Frontal cortex (tissue), 3 donors: ENCODE measurements at regions not wholly inside any gene's neighbourhood (a gene's known extent, or its start where the extent isn't known, plus 50 kb on each side); places are given as distances from the start of the nearest gene placed in this dataset.
A peak's percentile ranks its signal among the peaks of the same experiment; 100 is the strongest.
"Not testable (repeated sequence)": the region's sequence is repeated elsewhere in the genome, so short reads cannot be mapped to it uniquely, and the experiment has no call there.

Source experiments
- DNase-seq, 2 donors: peaks; one replicate each; pipeline ENCODE4 v3.0.0; 2012; ENCODE audit warnings: low spot score in 2 of 2
- FAIRE-seq: peaks from 2 replicates; lab custom pipeline; 2012; peaks lifted over from hg19 to GRCh38; lab: Jason Lieb, UNC
- donor health status: control.
- donor health status: control.
- donor health status: control.

GRCh38 chr11:100409267-100409666 is 277.8 kb upstream of the ARHGAP42 start:
- not testable (repeated sequence) for FAIRE-seq, DNase-seq

DNA sequence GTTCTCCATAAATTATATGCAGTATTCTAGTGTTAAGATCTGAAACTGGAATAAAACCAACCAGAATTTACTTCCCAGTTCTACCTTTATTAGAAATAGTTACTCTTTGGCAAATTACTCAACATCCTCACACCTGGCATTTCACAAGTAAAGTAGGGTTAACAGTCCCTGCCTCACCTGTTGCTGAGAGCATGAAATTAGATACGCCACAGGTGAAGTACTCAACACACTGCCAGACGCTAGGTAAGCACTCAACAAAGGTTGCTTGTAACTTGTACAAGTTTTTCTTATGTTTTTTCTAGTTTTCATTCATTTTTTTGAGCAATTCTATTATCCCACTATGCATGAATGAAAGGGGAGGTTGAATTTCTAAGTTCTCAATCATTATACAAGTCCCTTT is 267.6 kb upstream of the ARHGAP42 start:
- FAIRE-seq, result no peak
- DNase-seq, result no peak

- no peak for FAIRE-seq
- no peak for DNase-seq
Measured at GRCh38 chr11:100434821-100435641, 252.1 kb upstream of the ARHGAP42 start.

DNA sequence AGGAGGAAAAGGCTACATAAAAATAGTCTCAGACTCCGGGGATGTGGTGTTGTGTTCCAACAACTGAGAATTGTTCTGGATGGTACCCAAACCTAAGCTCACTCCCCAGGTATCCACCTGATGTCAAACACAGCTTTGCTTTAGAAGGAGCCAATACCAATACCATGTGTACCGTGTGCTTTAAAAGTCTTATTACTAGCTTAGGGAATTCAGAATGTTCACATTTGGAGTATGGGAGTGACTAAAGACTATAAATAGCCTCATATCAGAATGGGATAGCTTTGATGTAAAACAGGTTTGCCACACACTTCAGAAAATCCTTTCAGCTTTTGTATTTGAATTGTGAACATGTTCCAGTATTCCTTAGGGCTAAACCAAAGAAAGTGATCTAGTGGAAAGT is 248.7 kb upstream of the ARHGAP42 start:
- no peak for DNase-seq
- no peak for FAIRE-seq

GRCh38 chr11:100441086-100441485 is 246.0 kb upstream of the ARHGAP42 start:
- no peak for FAIRE-seq

DNA sequence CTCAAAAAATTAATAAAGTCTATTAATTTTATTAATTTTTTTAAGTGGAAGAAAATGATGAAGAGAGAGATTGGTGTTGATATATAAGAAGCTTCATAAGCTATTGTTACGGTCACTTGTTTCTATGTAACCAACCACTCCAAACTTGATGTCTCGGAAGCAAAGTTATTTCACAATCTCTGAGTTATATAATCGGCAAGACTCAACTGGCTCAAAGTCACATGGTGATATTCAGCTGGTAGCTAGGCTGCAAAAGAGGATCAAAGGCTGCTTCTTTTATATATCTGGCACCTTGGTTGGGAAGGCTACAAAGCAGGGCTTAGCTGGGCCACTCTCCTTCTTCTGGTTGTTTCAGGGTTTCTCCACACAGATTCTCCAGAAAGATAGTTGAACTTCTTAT is 245.1 kb upstream of the ARHGAP42 start:
- DNase-seq (no peak), FAIRE-seq (no peak)

More at GRCh38 chr11:100441086-100441485, 246.0 kb upstream of the ARHGAP42 start:
- no peak for DNase-seq

- DNase-seq (peak in 1 of 2 donors; percentile 28), FAIRE-seq (no peak)
Measured at GRCh38 chr11:100445231-100445735, 241.8 kb upstream of the ARHGAP42 start.

DNA sequence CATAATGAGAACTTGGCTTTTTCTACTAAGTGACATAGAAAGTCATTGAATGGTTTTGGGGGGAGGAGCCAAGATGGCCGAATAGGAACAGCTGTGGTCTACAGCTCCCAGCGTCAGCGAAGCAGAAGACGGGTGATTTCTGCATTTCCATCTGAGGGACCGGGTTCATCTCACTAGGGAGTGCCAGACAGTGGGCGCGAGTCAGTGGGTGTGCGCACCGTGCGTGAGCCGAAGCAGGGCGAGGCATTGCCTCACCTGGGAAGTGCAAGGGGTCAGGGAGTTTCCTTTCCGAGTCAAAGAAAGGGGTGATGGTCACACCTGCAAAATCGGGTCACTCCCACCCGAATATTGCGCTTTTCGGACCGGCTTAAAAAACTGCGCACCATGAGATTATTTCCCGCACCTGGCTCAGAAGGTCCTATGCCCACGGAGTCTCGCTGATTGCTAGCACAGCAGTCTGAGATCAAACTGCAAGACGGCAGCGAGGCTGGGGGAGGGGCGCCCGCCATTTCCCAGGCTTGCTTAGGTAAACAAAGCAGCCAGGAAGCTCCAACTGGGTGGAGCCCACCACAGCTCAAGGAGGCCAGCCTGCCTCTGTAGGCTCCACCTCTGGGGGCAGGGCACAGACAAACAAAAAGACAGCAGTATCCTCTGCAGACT is 235.2 kb upstream of the ARHGAP42 start:
- FAIRE-seq, DNase-seq: not testable (repeated sequence)

- FAIRE-seq (no peak), DNase-seq (no peak)
Measured at GRCh38 chr11:100459811-100460210, 227.3 kb upstream of the ARHGAP42 start.

DNA sequence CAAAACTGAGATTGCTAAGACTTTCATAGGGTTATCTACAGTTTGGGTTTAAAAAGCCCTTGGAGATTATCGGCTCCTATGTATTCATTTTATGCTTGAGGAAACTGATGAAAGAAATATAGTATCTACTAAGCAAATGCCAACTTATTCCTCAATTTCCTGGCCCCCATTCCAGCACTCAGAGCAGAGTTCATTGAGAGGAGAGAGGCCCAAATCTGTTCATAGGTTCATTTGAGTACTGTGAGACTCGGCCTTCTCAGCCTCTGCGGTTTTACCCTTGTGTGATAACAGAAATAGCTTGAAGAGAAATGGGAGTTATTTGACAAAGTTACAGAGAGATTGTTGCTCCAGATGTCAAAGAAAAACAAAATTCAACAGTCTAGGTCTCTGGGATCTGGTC is 226.7 kb upstream of the ARHGAP42 start:
- FAIRE-seq (no peak), DNase-seq (no peak)

DNA sequence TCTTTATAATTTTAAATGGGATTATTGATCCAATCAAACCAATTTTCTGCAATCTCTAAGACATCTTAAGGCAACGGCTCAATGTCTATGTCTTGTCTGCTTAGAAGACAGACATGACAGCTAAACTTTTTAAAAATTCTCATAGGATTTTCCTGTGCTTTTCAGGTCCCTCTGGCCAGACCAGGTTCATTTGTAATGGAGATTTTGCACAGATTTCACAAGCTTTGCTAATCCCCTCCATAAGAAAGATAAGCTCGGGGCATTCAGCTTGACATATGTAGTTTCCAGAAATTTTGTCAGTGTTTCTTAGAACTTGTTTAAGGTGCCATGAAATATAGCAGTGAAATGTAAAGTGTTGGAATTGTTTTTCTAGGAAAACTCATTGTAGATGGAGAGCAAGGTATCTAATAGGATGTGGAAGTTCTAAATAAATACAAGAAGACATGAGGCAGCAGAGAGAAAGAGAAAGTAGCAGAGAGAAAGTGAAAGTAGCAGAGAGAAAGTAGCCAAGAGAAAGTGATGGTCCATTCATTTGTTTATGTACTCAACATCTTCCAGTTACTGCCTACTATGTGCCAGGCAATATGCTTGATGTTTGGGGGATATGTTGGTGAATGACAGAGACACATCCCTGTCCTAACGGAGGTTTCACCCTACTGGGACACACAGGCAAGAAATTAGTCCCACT is 219.1 kb upstream of the ARHGAP42 start:
- no peak for FAIRE-seq

DNA sequence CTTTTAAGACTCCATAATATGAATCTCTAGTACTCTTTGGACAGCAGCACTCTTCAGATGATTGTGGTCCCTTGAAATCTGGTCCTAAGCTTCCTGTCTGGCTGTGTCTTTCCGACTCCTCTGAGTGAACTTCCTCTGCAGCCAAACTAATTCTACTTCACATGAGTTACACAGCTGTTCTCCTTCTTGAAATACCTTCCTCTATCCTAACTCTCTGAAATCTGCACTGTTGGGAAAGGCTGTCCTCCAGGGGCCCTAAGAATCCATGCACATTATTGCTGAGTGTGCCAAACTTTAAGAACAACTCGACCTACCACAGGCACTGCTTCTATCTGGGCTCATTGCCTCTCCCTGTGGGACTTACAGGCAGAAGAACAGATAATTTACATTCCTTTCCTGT is 217.3 kb upstream of the ARHGAP42 start:
- DNase-seq (no peak), FAIRE-seq (no peak)

More for the DNA sequence above, 219.1 kb upstream of the ARHGAP42 start:
- no peak for DNase-seq

- no peak for DNase-seq
- no peak for FAIRE-seq
Measured at GRCh38 chr11:100472727-100473389, 214.2 kb upstream of the ARHGAP42 start.

DNA sequence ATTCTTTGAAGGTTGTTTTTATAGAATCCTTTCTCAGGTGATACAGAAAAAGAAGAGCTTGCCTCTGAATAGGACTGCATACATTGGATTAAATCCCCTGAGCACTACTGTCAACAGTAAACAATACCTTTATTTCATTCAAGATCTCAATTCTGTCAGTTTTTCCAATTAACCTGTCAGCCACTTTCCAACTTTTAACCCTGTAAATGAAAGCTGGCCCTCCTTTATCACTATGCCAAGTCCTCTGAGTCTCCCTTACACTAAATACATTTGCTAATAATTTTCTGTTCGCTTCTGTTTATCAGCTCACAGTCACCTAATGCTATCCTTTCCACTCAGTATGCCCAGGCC is 213.7 kb upstream of the ARHGAP42 start:
- FAIRE-seq (no peak), DNase-seq (no peak)

DNA sequence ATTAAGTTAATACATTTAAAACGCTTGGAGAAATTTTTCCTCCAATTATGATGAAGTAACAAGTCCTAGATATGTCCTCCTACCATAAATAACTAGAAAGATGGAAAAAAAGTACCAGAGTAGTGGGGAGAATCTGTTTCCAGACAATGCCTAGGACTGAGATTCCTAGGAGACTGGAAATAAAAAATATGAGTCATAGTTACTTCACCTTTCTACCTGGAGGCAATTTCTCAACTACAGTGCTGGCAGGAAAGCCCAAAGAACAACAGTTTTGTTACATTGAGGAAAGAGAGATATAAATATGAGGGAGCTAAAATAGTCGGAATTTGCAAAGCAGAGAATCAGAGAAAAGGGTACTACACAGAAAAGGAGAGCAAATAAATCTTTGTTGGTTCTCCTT is 202.1 kb upstream of the ARHGAP42 start:
- FAIRE-seq (no peak), DNase-seq (no peak)

- FAIRE-seq (no peak), DNase-seq (no peak)
Measured at GRCh38 chr11:100498780-100499179, 188.3 kb upstream of the ARHGAP42 start.

DNA sequence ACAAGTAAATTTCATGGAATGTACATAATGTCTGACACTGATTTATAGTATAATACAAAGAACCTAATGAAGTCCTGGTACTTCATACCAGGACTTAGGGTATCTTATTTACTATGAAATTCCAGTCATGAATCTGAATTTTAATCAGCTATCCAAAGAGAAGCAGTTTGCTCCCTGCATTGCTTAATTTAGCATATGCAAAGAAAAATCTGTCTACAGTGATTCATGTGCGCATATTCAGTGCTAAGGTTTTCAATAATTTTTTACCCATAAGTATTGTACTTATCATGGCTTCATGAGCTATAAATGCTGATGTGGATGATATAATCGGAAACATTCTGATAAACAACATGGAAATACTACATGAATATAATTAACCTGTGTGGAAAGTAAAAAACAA is 185.6 kb upstream of the ARHGAP42 start:
- no peak for FAIRE-seq
- DNase-seq, result no peak

- DNase-seq (no peak), FAIRE-seq (no peak)
Measured at GRCh38 chr11:100512475-100512874, 174.6 kb upstream of the ARHGAP42 start.

DNA sequence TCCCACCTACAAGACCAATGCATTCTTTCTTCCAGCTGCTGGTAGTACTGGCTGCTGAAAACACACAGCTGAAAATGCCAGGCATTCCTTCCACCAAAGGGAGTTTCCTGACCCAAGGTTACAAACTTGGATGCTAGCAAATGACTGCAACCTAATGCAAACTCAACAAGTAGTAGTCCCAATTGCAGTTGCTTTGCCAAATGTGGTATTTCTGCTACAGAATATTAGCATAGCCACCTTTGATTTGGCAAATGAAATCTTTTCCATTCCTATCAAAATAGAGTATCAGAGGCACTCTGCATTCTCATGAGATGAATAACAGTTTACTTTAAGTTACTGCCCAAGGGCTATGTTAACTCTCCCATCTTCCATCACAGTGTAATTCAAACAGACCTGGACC is 172.0 kb upstream of the ARHGAP42 start:
- DNase-seq (no peak), FAIRE-seq (no peak)

DNA sequence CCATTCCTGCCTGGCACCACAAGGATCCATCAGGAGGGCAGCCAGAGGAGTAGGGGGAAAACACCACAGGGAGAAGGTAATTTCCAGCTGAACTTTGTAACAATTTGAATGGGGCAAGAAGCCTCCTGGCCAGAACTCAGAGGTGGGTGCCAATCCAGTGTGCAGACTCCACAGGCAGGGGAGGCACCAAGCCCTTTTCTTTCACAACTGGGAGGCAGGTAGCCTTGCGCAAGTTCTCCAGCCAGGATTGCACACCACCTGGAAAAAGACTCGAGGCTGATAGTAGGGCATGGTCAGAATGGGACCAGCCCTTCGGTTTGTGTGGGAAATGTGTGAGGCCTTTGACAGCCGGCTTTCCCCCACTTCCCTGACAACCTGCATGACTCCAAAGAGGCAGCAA is 161.9 kb upstream of the ARHGAP42 start:
- DNase-seq, result no peak
- no peak for FAIRE-seq
